HG03354 (cell line): ENCODE measurements at regions not wholly inside any gene's neighbourhood (a gene's known extent, or its start where the extent isn't known, plus 50 kb on each side); places are given as distances from the start of the nearest gene placed in this dataset.

Experiments
- ATAC-seq: cut with Tn5 transposase; IDR thresholded peaks from one replicate; pipeline ENCODE4 v1.9.1; 2021; ENCODE audit warnings: mild to moderate bottlenecking; ENCODE audit not compliant: unreplicated experiment, poor library complexity, severe bottlenecking

DNA sequence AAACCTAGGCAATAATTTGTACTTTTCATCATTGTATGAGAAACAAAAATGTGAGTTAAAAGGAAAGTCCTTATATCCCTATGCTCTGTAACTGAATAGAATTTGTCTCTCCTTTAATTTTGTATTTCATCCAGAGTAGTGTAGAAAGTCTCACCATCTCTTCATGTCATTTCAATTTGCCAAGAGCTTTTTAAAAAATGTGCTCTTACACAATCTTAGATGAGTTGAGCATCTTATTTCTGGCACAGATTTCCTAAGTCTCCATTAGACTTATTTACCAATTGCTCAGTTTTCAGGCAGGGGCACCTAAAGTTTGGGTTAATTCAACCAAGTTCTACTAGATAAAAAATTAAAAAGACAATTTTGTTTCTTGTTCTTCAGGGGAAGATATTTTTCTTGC, 201.5 kb upstream of the RBMS3 start:
- no peak for ATAC-seq

DNA sequence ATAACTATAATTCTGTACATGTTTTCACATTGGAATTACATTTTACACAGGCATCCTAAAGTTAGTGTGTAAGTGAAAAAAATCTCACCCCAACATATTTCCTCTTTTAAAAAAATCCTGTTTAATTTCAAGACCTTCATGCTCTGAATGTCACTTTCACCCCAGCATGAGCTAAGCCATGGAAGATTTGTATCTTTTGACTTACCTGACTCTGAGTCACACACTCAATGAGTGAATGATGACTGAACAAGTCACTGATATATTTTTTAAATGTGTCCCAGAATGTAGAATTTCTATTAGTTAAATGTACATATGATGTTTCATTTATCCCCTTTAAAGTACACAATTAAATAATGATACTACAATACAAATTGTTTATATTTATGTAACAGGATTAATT, 199.9 kb upstream of the RBMS3 start:
- ATAC-seq, result no peak

DNA sequence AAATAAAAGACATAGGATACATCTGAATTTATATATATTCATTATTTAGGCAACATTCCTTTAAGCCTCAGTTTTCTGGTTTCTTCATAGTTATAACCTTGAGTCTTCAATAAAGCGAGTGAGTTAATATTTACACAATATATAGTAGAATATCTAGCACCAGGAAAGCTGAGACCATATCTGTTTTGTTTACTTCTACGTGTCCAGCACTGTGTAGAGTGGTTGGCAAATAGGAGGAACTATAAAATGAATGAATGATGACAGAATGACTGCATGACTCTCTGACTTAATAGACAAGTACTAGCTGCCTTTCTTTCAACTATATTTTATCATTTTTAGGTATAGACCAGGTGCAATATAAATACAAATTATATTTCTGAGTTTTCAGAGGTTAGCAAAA, 197.8 kb upstream of the RBMS3 start:
- no peak for ATAC-seq

DNA sequence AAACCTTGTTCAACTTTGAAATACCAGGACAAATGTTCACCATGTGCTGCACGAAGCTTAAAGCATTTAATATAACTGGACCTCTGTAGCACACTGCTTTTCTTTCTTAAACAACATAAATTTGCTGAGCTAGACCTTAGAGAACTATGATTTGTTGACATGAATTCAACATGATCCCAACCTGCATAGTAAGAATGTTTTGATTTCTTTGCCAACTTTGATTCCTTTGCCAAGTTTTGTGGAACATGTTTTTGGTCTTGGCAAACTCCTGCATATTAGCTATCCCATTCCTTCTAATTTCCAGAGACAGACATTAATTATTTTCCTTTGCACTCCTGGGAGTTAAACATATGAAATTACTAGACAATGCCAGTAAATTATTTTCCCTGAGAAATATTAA, 197.2 kb upstream of the RBMS3 start:
- no peak for ATAC-seq

DNA sequence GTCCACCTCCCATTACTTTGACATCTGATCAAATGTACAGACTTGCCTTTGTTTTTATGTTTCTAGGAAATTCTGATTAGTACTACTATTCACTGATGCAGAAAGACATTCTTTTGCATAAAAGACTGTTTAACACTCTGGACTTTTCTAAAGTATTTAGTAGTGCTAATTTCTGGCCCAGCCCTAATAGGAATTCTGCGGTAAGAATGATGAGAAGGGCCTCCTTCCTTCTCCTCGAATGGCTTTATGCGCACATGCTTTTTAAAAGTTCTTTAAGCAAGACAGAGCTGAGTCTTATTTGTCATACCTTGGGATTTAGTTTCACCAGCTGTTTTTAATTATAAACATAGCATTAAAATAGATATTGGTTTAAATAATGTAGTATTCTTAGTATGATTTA, 192.3 kb upstream of the RBMS3 start:
- ATAC-seq, result no peak

DNA sequence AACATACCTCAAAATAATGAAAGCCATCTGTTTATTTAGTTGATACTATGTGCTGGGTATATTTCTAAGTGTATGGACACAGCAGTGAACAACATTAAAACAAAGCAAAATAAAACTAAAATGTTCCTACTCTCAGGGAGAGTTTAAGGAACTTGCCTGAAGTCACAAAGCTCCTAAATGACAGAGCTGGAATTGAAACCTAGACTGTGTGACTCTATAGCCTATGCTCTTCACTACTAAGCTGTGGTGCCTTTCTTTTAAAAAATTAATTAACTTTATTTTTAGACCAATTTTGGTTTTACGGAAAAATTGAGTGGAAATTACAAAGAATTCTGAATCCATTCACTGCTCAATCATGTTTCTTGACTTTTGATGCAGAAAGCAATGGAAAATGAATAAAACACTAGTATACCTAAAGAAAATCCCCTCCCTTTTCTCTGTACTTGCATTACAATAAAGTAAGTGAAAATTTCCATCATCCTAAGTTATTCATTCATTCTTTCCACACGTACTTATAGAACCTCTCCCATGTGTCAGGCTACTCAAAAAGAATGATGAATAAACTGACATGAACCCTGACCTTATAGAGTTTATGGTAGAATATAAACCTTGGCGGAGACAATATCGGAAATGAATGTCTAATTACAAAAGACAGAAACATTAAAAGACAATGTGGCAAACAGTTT, 189.8 kb upstream of the RBMS3 start:
- no peak for ATAC-seq

DNA sequence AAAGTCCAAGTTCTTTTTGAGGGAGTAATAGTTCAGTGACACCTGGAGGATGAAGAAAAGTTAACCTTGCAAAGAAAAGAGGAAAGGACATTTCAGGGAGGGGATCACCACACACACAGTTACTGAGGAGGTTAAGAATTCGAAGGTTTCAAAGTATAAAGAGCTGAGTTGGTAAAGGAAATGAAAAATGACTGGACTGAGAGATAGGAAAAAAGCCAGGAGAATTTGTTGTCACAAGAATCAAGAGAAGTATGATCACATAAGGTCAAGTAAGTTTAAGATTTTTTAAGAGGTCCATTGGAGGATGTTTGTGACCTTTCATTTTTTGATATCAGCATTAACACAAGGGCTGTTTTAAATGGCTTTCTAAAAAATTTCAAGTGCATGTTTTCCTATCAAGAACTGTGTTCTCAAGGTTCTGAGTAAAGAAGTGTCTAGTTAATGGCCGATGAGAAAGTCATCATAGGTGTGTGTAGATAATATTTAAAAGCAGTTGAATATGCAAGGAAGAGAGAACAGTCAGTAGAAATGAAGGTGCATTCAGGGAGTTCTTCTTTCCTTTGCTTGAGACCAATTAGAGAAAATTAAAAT, 189.2 kb upstream of the RBMS3 start:
- ATAC-seq, result no peak

DNA sequence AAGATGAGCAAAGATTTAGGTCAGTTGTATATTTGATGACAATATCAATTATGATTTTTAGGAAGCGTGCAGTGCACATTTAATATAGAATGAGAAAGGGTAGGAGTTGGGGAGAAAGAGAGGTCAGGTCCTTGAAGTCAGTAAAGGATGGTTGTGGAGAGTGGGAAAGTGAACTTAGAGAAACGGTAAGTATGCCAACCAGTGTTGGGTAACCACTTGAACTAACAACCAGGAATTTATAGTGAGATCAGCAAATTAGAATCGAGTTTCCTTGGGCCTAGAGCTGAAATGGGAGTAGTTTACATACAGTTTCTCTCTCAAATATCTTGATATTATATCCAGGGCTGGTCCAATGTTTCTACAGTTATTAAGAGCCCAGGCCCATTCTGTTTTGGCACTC, 188.5 kb upstream of the RBMS3 start:
- ATAC-seq, result no peak

DNA sequence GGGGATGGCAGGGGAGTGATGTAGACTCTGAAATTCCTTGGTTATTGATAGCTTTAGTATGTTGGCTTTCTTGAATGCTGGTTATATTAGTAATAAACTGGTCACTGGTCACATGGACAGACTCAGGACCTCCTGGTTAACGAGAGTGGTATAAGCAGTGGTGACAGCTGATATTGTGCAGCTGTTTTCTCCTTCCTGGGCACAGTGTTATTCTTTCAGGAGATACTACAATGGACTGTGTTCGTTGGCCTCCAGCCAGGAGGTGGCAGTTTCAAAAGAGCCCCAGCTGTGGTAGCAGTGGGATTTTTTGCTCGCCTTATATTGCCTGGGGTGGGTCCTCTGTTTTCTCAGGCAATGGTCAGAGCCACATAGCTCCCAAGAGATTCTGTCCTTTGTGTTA, 181.6 kb upstream of the RBMS3 start:
- no peak for ATAC-seq

DNA sequence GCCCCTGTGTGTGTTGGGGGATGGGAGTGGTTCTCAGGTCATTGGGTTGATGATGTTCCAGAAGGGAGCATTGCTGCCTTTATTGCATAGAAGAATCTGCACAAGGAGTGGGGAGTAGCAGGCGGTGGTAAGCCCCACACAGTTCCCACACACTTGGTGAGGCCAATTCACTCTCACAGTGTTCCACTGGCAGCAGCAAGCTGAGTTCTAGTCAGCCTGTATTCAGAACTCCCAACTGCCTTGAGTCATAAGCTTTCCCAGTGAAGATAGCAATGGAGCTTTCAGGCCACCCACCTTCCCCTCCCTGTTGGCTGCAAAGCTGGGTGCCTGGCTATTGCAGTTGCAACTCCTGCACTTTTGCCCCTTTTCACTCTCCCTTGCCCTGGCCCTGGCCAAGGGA, 181.1 kb upstream of the RBMS3 start:
- ATAC-seq, result no peak

DNA sequence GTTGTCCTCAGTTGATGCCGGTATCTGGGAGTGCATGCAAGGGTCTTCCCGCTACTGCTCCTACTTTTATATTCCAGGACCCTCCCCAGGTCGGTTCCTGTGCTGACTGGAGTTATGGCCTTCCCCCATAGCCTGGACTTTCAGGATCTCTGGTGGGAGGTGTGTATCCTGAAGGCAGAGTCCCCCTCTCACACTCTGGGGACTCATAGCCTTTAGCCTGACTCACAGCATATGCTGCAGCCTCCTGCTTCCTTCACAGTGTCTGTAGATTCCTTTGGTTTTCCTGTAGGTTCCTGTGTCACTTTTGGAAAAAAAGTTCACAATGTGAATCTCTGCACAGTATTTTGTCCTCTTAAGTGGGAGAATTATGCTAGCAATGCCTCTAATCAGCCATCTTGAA, 180.6 kb upstream of the RBMS3 start:
- ATAC-seq, result no peak

DNA sequence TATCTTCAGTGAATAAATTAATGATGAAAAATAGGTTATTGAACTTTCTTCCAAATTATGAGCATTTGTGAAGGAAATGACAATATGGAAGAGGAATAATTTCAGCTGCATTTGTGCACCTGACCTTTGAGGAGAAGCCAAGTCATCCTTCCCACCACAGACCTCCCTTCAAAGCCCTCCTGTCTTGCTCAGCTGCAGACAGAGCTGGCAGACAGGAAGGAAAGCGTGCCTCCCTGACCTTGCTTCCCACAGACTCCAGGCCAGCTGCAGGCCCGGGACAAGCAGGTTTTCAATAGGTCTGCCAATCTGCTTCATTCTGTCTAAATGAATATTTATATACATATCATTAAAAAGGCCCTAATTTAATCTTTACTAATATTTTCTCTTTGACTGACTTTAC, 152.9 kb upstream of the RBMS3 start:
- no peak for ATAC-seq

DNA sequence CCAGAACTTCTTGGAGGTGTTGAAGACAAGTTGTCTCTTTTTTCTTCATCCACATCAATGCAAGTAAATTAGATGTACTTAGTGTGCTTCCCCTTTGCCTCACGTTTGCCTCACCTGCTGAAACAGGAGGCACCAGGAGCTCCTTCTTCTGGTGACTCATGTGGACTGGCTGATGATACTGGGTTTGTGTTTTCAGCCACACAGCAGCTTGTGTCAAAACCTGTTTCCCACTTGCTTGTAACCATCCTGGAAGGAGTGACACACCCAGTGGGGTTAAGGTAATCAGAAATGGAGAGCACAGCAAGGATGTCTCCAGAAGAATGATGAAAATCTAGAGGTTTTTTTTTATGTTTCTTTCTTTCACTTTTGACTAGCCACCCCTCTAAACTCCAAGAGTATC, 143.3 kb upstream of the RBMS3 start:
- no peak for ATAC-seq

DNA sequence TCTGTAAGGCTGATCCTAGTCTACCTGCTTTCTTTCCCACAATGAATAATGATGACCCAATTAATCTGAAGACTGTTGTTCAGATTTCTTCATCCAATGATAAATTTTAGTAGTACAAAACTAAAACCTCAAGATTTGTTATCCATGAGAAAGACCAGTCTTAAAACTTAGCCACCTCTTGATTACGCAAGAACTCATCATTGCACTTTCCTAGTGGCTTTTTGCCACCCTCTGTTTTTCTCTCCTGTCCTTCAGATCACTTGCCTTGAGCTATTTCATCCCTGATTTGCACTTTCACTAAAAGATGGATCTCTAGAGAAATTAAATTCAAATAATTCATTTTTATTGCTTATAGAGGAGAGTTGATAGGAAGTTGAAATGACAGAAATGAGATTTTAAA, 142.7 kb upstream of the RBMS3 start:
- no peak for ATAC-seq

DNA sequence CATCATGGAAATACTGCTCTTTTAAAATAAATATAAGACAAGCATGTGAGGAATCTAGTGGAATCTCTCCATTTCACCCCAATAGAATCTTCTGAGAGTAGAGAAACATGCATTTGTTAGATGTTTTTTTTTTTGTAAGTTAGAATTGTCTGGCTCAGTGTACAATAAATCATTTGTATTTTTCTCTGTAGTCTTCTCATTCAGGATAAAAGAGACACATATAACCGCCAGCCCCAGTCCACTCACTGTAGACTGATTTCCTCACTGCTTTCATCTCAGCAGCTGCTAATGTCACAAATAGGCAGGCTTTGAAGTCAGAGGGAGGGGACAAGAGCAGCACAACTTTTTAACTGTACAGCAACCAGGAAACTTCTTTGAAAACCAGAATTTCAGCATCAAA, 140.2 kb upstream of the RBMS3 start:
- no peak for ATAC-seq

DNA sequence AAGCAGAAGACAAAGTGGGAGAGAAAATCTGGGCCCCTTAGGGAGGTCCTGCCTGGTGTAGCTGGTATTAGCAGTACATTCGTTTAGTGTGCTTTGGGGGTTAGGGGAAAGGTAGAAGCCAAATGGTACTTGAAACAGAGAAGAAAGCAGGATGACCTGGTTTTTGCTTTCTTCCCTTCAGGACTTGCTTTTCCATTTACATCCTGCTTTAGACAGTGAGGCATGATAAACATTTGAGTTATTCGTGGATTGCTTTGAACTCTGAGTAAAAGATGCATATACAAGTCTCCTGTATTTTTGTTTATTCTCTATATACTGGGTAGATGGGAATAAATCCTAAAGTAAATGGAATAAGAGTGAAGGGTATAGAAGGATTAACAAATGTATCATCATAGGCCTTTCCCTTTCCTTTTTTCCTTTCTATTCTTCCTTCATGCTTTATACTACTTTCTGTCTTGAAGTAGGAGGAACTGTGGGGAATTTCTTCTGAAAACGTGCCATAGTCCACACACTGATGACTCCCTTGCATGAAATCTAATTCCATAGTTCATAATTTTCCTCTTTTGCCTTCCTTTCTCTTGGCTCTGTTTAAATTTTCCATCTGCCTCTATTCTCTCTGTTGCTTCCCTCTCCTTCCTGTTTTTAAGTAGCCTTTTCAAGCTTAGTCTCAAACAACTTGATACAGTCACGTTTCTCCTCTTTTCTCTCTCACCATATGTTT, 139.5 kb upstream of the RBMS3 start:
- no peak for ATAC-seq

DNA sequence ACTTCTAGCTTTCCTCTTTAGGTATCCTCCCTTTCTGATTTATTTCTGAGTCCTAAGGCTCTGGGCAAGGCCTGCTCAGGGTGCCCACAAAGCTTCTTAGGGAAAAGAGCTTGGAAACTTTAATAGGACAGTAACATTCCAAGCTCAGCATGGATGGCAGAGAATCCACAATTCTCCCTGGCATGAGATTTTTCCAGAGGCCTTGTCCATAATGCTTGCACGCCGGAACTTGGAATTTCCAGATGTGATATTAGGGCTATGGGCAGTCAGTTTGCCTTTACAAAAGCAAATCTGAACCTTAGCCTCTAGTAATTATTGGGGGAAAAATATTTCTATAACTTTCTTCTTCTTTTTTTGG, 139.0 kb upstream of the RBMS3 start:
- ATAC-seq, result no peak

DNA sequence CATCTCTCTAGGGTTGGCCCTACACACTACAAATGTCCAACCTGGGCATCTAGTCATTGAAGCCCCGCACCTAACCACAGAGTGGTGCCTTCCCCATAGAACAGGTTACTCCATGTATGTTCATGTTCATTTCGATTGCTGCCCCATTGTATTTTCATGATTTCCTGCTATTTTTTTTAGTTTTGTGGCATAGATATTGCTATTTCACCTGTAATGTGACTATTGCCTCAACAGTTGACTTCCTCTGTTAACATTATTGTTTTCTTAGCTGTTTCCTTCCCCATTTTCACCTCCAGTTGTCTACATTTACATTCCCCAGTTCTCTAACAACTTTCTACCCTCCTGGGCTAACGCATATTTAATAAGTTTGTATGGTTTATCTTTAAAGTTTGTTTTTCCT, 137.7 kb upstream of the RBMS3 start:
- no peak for ATAC-seq

DNA sequence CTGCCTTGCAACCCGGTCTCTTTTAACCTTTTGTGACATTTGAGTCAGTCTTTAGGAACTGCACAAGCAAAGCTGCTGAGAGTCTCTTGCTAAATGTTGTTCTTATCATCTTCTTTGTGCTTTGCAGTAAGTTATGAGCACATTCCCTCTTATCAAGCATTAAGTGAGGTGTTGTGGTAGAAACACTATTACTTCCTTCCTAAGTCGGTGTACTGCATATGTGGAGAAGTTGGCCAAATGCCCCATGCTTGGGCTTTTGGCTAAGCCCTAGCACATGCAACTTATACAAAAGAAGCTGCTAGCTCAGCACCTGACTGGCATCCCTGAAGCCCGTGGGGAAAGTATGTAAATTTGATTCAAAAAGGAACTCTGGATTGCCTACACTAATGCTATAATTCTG, 136.5 kb upstream of the RBMS3 start:
- ATAC-seq, result no peak

DNA sequence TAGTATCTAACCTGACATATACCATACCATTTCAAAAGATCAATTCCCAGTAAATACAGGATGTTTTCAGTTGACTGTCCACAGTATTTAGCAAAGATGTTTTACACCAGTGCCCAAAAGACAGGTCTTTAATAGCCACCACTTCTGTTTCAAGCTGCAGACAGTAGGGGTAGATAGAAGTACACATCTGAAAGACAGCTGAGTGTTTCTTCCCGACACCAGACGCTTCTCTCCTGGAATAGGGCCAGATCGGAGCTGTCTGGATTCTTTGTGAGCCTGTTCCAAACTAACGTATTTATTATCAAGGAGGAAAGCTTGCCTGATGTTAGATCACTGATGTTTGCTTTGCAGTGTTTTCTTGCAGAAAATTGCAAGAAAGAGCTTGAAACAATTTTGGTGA, 136.1 kb upstream of the RBMS3 start:
- no peak for ATAC-seq

DNA sequence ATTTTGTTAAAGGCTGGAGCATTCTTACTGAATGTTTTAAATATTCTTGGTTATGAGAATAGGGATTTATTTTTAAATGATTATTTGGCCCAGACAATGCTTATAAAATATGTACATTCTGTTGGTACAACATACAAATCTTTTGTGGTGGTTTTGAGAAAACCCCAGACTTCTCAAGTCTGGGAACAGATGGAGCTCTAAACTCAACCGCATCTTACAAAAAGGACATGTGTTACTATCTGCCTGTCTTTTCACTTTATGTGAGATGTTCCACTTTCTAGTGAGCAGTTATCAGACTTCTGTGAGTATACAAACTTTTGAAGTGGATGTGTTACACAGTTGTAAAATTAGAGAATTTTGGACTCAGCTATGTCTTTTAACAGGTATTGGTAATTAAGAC, 135.5 kb upstream of the RBMS3 start:
- no peak for ATAC-seq

DNA sequence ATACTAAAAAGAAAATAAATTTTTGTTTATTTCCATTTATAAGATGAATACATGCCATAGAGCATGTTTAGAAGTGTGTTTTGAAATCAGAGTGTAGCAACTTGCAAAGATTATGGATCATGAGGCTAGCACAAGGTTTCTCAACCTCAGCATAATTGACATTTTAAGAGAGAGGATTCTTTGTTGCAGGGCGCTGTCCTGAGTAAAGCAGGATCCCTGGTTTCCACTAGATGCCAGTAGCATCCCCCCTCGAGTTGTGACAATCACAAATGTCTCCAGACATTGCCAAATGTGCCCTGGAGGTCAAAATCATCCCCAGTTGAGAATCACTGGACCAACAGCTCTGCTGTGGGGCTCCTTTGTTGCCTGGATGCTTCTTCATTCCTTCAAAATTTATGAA, 128.5 kb upstream of the RBMS3 start:
- ATAC-seq, result no peak
